NCI-H2227 (cell line): ENCODE measurements at regions not wholly inside any gene's neighbourhood (a gene's known extent, or its start where the extent isn't known, plus 50 kb on each side); places are given as distances from the start of the nearest gene placed in this dataset.

ENCODE experiments used
- DNase-seq: peaks from one replicate; lab custom pipeline; 2025; ENCODE audit not compliant: unreplicated experiment; lab: John Stamatoyannopoulos, UW

GRCh38 chr5:104223885-104224773 lies 661.5 kb upstream of the NUDT12 start:
- no peak for DNase-seq

DNA sequence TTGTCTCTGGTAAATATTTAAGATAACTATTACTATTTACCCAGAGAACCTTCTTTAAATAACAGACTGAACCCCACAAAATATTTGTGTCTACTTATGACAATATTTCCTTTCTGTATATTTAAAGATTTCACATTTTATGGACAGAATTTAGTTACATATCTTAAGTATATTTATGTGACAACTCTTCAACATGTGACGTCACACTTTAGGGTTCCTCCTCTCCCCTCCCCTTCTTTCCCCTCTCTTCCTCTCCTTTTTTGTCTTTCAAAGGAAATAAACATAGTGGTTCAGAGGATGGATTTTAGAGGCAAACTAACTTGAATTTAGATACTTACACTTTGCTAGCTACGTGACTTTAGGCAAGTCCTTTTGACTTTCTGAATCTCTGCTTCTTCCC lies 655.6 kb upstream of the NUDT12 start:
- DNase-seq, result no peak

- DNase-seq, result no peak
These were observed 650.6 kb upstream of the NUDT12 start for GRCh38 chr5:104213216-104213615.

DNA sequence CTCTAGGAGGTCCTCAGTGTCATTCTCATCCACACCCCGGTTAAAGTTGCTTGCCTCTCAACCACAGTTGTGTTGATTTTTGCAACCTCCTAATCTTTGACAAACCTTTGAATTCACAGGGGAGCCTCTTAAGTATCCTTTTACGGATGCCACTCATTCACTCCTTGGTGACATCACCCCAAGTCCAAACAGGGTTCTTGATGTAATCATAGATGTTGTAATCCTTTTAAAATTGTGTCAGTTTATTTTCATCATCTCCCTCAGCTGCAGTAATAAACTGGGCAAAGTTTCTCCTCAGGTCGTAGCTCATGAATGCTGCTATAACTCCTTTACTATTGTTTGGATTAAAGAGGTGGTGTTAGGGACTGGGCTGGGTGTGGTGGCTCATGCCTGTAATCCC lies 637.2 kb upstream of the NUDT12 start:
- no peak for DNase-seq

GRCh38 chr5:104198156-104198555 lies 635.6 kb upstream of the NUDT12 start:
- DNase-seq, result no peak

- no peak for DNase-seq
These were observed 627.3 kb upstream of the NUDT12 start for GRCh38 chr5:104189909-104190308.

DNA sequence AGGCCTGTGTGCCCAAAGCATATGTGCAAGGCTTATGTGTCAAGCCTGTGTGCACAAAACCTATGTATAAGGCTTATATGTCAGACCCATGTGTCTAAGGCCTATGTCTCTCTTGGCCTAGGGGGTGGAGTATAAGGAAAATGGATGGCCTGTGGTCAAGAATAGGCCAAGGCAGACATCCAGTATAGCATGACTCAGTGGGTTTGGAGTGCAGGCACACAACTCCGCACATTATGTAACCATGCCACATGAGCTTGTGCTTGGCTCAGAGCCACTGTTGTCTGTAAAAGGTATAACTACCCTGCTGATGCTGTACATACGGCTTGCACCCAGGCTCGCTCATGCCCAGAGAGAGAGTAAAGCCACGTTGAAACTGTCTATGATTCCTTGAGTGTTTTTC lies 626.4 kb upstream of the NUDT12 start:
- DNase-seq, result no peak

DNA sequence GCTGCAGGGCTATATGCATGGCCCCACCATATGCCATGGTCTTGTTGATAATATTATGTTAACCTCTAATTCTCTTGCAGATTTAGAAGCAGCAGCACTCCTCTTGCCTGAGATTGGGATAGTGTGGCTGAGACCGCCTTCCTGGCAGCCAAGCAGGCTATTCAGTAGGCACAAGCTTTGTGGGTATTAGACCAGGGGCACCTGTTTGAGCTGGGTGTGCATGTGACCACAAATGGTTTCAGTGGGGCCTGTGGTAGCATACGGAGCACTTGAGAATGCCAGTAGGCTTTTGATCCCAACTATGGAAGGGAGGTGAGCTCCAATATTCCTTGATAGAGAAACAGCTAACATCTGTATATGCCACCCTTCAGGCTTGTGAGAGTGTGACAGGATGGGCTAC lies 625.1 kb upstream of the NUDT12 start:
- DNase-seq, result no peak

GRCh38 chr5:104186510-104186909 lies 623.9 kb upstream of the NUDT12 start:
- no peak for DNase-seq

- DNase-seq, result no peak
These were observed 623.5 kb upstream of the NUDT12 start for GRCh38 chr5:104186100-104186499.

DNA sequence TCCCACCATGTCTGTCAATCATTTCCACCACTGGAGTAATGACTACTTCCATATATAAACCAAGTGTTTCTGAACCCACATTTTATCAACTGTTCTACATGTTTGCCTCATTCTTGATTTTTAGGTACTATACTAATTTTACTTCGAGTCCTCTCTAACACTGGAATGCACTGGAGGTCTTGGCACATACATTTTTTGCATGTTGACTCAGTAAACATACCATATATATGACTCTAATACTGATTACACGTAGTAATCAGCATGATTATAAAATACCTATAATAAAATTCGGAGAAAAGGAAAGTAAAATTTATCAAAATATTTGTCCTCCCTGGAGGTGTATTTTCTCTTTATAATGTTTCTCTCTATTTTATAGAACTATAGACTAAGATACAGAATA lies 621.7 kb upstream of the NUDT12 start:
- DNase-seq, result no peak

DNA sequence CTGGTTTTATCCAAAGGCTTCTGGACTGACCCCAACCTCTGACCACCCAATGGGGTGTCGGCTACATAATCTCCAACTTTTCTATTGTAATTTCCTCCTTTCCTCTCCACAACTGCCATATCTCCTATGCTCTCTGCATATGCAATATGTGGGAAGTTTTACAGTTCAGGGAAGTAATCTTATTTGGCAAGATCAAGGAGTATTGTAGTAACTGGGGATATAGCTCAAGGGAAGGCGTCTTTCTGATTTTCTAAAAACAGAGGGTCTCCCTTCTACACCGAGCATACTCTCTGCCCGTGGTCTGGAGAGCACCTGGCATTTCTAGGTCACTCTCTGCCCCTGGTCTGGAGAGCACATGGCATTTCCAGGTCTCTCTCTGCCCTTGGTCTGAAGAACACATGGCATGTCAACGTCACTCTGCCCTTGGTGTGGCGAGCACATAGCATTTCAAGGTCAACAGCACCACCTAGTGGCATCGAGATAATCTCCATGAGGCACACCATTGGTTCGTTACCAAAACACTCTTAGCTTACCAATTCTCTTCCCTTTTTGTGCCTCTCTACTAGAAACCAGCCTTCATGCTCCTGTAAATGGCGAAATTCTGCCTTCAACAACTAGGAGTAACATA lies 616.4 kb upstream of the NUDT12 start:
- DNase-seq, result peak; percentile 7

- no peak for DNase-seq
These were observed 615.5 kb upstream of the NUDT12 start for GRCh38 chr5:104178066-104178465.

DNA sequence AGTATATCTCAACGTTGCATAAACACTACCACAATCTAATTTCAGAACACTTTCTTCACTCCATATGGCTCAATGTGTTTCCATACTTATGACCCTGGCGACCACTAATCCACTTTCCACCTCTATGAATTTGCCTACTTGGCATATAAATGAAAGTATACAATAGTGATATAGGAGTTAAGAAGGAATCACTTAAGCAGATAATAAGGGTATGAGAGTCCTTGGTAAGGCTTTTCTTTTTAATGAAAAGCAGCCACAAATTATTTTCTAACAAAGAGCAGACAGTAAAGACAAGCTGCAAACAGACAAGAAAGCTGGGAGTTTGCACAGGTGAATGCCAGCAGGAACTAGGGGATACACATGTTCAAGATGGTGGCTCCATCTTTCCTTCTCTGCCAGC lies 615.1 kb upstream of the NUDT12 start:
- DNase-seq, result no peak

- no peak for DNase-seq
These were observed 610.4 kb upstream of the NUDT12 start for GRCh38 chr5:104172976-104173375.

- DNase-seq, result no peak
These were observed 609.5 kb upstream of the NUDT12 start for GRCh38 chr5:104171958-104172690.

DNA sequence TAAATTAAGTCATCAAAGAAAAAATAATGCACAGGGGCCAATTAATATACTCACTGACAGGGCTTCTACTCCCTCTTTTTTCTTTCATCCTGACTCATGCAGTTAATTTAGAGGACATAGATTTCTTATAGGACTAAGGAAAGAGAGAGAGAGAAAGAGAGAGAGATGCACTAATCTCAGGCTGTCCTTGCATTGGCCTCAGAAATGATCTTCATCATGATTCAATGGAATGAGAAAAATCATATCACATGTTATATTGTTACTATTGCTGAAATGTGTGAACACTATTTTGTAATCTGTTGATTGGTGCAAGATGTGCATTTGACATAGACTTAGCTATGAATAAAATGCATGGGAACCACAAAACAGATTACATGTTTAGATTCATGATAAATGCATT lies 608.3 kb upstream of the NUDT12 start:
- DNase-seq, result no peak

DNA sequence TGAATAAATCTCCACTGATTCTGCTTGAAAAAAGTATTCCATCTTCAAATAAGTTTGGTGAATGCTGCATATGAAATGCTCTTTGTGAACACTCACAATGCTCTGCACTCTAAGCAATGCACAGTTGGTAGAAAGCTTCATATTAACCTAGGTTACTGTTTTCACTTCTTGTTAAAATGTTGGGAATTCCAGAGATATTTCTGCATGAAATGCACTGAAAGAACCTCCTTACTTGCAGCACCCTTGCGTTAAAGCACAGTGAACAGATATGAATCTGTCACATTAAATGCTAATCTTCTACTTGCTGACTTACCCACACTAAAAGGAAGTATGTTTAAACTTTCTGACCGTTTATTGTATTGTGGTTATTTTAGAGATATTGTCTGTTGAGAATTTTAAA lies 584.1 kb upstream of the NUDT12 start:
- no peak for DNase-seq

DNA sequence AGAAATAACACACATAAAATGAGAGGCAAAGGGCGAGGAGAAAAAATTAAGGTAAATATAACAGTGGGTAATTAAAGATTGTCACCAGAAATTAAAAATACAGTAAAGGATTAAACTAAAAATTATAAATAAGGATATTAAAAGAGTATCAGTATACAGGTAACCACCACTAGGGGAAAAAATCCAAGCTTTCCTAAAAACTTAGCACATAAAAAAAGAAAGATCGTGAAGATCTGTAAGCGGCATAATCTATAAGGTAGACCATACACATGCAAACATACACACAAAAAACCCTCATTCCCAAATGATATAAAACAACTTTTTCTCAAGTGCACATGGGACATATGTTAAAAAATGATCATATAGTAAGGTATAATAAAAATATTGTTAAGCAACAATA lies 577.3 kb upstream of the NUDT12 start:
- DNase-seq, result no peak

- no peak for DNase-seq
These were observed 567.7 kb upstream of the NUDT12 start for GRCh38 chr5:104130320-104130719.

- no peak for DNase-seq
These were observed 565.8 kb upstream of the NUDT12 start for GRCh38 chr5:104128348-104128747.

- no peak for DNase-seq
These were observed 564.4 kb upstream of the NUDT12 start for GRCh38 chr5:104126980-104127379.
